ENCODE measurements at regions not wholly inside any gene's neighbourhood (a gene's known extent, or its start where the extent isn't known, plus 50 kb on each side); places are given as distances from the start of the nearest gene placed in this dataset.

- no peak for DNase-seq
These were observed 215.8 kb upstream of the PPP3CA start for GRCh38 chr4:101563126-101563525.

GRCh38 chr4:101556842-101557241 is 209.5 kb upstream of the PPP3CA start:
- DNase-seq, result no peak

GRCh38 chr4:101555341-101555880 is 208.1 kb upstream of the PPP3CA start:
- DNase-seq, result no peak

GRCh38 chr4:101540336-101540735 is 193.0 kb upstream of the PPP3CA start:
- no peak for DNase-seq

- DNase-seq, result no peak
These were observed 181.2 kb upstream of the PPP3CA start for GRCh38 chr4:101528526-101528925.

- DNase-seq, result no peak
These were observed 179.9 kb upstream of the PPP3CA start for GRCh38 chr4:101527188-101527587.

GRCh38 chr4:101515566-101515965 is 168.2 kb upstream of the PPP3CA start:
- no peak for DNase-seq

GRCh38 chr4:101515099-101515498 is 167.8 kb upstream of the PPP3CA start:
- DNase-seq, result no peak

- DNase-seq, result no peak
These were observed 165.1 kb upstream of the PPP3CA start for GRCh38 chr4:101512416-101512815.

GRCh38 chr4:101501421-101501820 is 154.1 kb upstream of the PPP3CA start:
- DNase-seq, result no peak

- no peak for DNase-seq
These were observed 153.4 kb upstream of the PPP3CA start for GRCh38 chr4:101500742-101501141.

GRCh38 chr4:101475246-101475645 is 127.9 kb upstream of the PPP3CA start:
- DNase-seq, result no peak

GRCh38 chr4:101471201-101471600 is 123.9 kb upstream of the PPP3CA start:
- no peak for DNase-seq

GRCh38 chr4:101464596-101464995 is 117.3 kb upstream of the PPP3CA start:
- no peak for DNase-seq

GRCh38 chr4:101458914-101459313 is 111.6 kb upstream of the PPP3CA start:
- DNase-seq, result no peak

- no peak for DNase-seq
These were observed 111.1 kb upstream of the PPP3CA start for GRCh38 chr4:101458473-101458872.

GRCh38 chr4:101451086-101451485 is 103.8 kb upstream of the PPP3CA start:
- no peak for DNase-seq

- no peak for DNase-seq
These were observed 94.1 kb upstream of the PPP3CA start for GRCh38 chr4:101441446-101441845.

GRCh38 chr4:101439926-101440325 is 92.6 kb upstream of the PPP3CA start:
- no peak for DNase-seq

GRCh38 chr4:101421386-101421785 is 74.1 kb upstream of the PPP3CA start:
- no peak for DNase-seq

- DNase-seq, result no peak
These were observed 73.3 kb upstream of the PPP3CA start for GRCh38 chr4:101420661-101421060.

GRCh38 chr4:101419336-101420135 is 72.2 kb upstream of the PPP3CA start:
- DNase-seq, result no peak

- DNase-seq, result no peak
These were observed 71.1 kb upstream of the PPP3CA start for GRCh38 chr4:101418466-101418865.

GRCh38 chr4:101418055-101418454 is 70.7 kb upstream of the PPP3CA start:
- peak; percentile 29 for DNase-seq

GRCh38 chr4:101417046-101417445 is 69.7 kb upstream of the PPP3CA start:
- DNase-seq, result no peak

Measured in left hindlimb (tissue), 1 donor.